ENCODE measurements at regions not wholly inside any gene's neighbourhood (a gene's known extent, or its start where the extent isn't known, plus 50 kb on each side); places are given as distances from the start of the nearest gene placed in this dataset.

GRCh38 chr5:123785162-123786071, 273.4 kb downstream of the CSNK1G3 start:
- no peak for DNase-seq (ENCODE audit: low read depth in 2 of 2)

GRCh38 chr5:123783421-123783820, 271.4 kb downstream of the CSNK1G3 start:
- DNase-seq (ENCODE audit: low read depth in 2 of 2) = no peak

- DNase-seq (ENCODE audit: low read depth in 2 of 2) = no peak
Observed at GRCh38 chr5:123778641-123779040, 266.7 kb downstream of the CSNK1G3 start.

- DNase-seq (ENCODE audit: low read depth in 2 of 2) = no peak
Observed at GRCh38 chr5:123776761-123777160, 264.8 kb downstream of the CSNK1G3 start.

GRCh38 chr5:123771715-123772114, 259.7 kb downstream of the CSNK1G3 start:
- DNase-seq (ENCODE audit: low read depth in 2 of 2) = no peak

- DNase-seq (ENCODE audit: low read depth in 2 of 2) = no peak
Observed at GRCh38 chr5:123763201-123763600, 251.2 kb downstream of the CSNK1G3 start.

GRCh38 chr5:123756816-123757215, 244.8 kb downstream of the CSNK1G3 start:
- no peak for DNase-seq (ENCODE audit: low read depth in 2 of 2)

GRCh38 chr5:123756318-123756665, 244.3 kb downstream of the CSNK1G3 start:
- DNase-seq (ENCODE audit: low read depth in 2 of 2) = no peak

GRCh38 chr5:123755653-123756317, 243.8 kb downstream of the CSNK1G3 start:
- DNase-seq (ENCODE audit: low read depth in 2 of 2) = no peak

- DNase-seq (ENCODE audit: low read depth in 2 of 2) = no peak
Observed at GRCh38 chr5:123754908-123755307, 242.9 kb downstream of the CSNK1G3 start.

GRCh38 chr5:123753937-123754891, 242.2 kb downstream of the CSNK1G3 start:
- no peak for DNase-seq (ENCODE audit: low read depth in 2 of 2)

- no peak for DNase-seq (ENCODE audit: low read depth in 2 of 2)
Observed at GRCh38 chr5:123753180-123753936, 241.4 kb downstream of the CSNK1G3 start.

- no peak for DNase-seq (ENCODE audit: low read depth in 2 of 2)
Observed at GRCh38 chr5:123752552-123753179, 240.7 kb downstream of the CSNK1G3 start.

- no peak for DNase-seq (ENCODE audit: low read depth in 2 of 2)
Observed at GRCh38 chr5:123751670-123752069, 239.7 kb downstream of the CSNK1G3 start.

- DNase-seq (ENCODE audit: low read depth in 2 of 2) = no peak
Observed at GRCh38 chr5:123748239-123748638, 236.3 kb downstream of the CSNK1G3 start.

GRCh38 chr5:123746683-123747360, 234.8 kb downstream of the CSNK1G3 start:
- no peak for DNase-seq (ENCODE audit: low read depth in 2 of 2)

- no peak for DNase-seq (ENCODE audit: low read depth in 2 of 2)
Observed at GRCh38 chr5:123743990-123744583, 232.1 kb downstream of the CSNK1G3 start.

GRCh38 chr5:123735384-123735783, 223.4 kb downstream of the CSNK1G3 start:
- no peak for DNase-seq (ENCODE audit: low read depth in 2 of 2)

GRCh38 chr5:123732257-123732656, 220.3 kb downstream of the CSNK1G3 start:
- no peak for DNase-seq (ENCODE audit: low read depth in 2 of 2)

GRCh38 chr5:123722451-123722850, 210.5 kb downstream of the CSNK1G3 start:
- DNase-seq (ENCODE audit: low read depth in 2 of 2) = no peak

Data from stimulated activated CD8-positive, alpha-beta memory T cell treated with anti-CD3 and anti-CD28 coated beads, Interleukin-2, amount 100 ng/mL, for 48 hours (primary cell).